ENCODE measurements at regions not wholly inside any gene's neighbourhood (a gene's known extent, or its start where the extent isn't known, plus 50 kb on each side); places are given as distances from the start of the nearest gene placed in this dataset.

DNA sequence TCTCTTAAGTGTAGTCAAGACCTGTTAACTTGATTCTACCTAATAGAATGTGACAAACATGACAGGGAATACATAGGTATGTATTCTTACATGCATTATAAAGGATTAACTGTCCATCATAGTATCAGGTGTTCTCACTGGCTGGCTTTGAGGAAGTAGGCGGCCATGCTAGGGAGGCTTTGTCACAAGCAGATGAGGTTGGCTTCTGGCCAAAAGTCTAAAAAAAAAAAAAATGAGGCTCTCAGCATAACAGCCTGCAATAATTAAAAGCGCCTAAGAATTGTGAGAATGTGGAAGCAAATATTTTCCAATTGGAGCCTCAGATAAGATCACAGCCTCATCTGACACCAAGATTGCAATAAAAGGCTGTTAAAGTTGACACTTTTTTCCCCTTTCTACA, 1256.8 kb upstream of the SORCS1 start:
- DNase-seq (ENCODE audit: low read depth) = no peak

DNA sequence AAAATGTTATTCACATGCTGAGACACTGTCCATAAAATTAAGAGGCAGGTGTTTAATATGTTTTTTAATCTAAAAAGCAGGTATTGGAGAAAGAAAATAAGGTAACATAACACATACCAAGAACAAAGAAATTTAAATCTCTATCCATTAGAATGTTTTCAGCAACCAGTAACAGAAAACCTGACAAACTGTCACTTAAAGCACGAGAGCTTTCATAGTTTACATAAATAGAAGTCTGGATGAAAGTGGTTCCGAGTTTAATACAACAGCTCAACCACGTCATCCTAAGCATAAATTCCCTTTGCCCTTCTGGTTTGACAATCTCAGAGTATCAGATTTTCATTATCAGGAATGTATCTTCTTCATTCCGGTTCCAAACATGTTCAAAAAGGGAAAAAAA, 1249.4 kb upstream of the SORCS1 start:
- no peak for DNase-seq (ENCODE audit: low read depth)

DNA sequence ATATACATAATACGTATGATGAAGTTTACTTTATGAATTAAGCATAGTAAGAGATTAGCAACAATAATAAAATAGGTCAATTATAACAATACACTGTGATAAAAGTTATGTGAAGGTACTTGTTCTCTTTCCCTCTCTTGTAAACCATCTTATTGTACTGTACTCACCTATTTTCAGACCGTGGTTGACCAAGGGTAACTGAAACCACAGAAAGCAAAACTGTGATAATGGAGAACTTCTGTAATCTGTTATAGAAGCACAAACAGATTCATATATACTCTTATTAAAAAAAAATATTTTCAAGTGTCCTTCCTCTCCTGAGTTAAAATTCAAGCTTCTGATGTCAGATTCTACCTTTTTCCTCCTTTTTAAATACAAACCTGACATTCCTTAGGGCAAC, 1247.8 kb upstream of the SORCS1 start:
- DNase-seq (ENCODE audit: low read depth) = no peak

DNA sequence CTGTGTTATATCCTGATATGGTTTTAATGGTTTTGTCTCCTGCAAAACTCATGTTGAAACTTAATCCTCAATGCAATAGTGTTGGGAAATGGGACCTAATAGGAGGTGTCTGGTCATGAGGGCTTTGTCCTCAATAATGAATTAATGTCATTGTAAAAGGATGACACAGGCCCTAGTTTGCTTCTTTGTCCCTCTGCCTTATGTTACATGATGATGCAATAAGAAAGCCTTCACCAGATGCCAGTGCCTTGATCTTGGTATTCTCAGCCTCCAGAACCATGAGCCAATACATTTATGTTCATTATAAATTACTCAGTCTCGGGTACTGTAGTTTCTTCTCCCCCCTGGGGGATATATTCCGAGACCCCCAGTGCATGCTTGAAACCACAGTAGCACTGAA, 1247.4 kb upstream of the SORCS1 start:
- DNase-seq (ENCODE audit: low read depth) = no peak

DNA sequence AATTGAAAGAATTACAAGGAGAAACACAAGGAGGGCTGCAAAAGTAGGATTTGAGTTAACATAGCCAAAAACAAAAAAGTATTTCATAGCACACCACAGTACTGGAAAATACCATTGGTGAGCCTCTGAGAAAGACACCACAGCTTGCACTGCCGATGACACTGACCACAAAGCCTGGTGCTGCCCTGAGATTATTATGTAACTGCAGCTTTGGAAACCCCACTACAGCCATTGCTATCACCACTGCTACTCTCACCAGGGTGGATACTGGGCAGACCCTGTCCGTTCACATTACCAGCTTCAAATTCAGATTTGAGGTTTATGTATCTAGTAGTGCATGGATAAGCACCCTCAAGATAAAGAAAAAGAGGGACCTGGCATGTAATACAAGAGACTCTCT, 1246.7 kb upstream of the SORCS1 start:
- DNase-seq (ENCODE audit: low read depth) = no peak

DNA sequence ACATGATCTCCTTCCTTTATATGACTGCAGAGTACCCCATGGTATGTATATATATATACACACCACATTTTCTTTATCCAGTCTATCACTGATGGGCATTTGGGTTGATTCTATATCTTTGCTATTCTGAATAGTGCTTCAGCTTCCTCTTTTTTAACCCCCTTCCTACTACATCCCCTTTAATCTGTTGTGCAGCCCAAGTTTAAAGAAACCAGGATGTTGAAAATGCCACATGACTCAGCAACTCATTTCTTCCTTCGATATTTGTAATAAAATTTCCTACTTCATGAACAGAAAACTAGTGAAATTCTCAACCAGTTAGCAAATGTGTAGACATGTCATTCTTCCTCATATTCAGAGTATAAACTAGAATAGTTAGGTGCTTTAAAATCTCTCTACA, 1245.7 kb upstream of the SORCS1 start:
- no peak for DNase-seq (ENCODE audit: low read depth)

DNA sequence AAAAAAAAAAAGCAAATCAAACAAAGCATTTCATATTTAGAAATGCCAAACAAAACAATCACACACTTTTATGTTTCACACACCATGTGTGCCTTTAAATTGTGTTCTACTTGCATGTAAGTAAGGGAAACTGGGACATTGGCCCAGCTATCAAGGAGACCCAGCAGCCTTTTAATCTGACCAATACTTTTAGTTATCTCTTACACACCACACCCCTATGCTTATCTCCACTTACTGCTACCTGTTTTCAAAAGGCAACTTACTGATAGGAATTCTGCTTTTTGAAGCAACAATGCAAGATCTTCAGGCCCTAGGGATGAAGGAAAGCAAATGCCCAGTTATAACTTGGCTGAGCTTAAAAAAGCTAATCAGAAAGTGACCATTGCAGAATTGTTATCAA, 1244.8 kb upstream of the SORCS1 start:
- DNase-seq (ENCODE audit: low read depth) = no peak

DNA sequence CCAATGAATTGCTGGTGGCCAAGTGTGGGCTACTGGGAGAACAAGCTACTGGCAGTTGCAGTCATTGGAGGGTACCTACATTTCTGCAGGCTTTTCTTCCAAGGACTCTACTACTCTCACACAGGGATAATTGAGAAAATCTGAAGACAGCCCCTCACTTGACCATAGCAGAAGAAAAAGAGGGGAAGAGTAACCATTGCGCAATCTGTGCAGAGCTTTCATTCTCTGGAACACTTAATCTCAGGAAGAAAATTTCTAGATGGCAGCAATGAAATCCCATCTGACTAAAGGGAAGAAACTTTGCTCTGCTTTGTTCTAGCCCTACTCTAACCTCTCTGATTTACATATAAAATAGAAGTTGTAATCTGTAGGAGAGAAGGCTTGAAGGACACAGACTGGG, 1239.6 kb upstream of the SORCS1 start:
- DNase-seq (ENCODE audit: low read depth) = no peak

DNA sequence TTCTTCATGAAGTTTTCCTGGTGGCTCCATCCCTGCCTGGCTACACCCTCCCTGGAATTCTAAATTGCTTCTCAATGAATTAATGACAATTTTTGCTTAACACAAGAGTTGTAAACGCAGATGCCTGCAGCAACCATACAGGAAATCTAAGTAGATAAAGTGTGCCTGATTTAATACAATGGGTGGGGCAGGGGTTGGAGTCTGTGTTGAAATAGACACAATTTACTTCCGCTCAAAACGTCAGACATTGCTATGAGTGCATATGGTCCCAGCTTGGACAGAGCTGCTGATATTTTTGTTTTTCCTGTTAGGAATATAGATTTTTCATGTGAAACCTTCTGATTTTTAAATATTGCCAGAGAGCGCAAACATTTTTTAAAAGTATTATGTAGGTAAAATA, 1235.0 kb upstream of the SORCS1 start:
- DNase-seq (ENCODE audit: low read depth) = no peak

DNA sequence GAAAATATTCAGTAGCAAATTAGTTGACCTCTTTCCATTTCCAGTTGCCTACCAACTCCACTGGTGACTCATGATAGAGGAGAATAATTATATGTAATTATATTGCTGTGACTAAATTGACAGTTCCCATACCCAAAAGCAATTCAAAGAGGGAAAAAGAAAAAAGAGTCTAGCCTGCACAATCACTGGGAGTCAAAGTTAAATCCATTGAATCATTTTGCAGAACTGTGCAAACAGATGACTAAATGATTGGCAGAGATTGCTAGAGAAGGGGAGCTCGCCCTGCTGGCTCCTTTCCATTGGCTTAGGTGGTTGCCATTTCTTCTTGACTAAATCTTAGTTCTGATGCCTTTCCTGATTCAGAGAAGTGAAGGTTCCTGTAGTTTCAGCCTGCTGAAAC, 1228.6 kb upstream of the SORCS1 start:
- DNase-seq (ENCODE audit: low read depth) = peak; percentile 2

DNA sequence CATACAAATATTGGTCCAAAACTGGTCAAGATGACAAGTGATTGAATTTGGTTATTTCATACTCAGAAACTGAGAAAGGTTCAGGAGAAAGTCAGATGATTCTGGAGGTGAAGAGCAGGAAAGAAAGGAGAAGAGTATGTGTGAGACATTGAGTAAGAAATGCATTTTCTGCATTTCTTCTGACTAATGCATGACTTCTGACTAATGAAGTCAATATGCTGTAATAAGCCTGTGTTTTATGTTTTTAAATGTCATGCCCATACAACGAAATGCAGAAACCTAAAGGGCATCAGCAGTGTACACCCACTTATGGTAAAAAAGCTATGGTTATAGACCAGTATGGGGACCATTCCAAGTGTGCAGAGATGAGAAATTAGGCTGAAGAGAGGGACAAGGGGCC, 1227.8 kb upstream of the SORCS1 start:
- DNase-seq (ENCODE audit: low read depth) = peak; percentile 7

DNA sequence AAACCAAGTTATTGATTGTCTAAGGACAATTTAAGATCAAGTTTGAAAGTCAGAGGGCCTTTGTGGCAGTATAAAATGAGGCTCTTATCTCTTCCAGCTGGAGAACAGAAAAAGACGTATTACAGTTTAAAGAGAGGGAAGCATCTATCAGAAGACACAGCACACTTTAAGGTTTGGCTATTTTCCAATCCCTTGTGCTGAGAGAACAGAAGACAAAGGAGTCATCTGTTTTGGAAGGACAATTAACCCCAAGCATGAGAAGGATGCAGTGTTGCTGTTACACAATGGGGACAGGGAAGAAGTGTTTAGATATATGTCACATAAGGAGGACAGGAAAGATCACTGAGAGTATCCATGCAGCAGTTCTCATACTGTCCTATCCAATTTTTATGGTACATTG, 1224.2 kb upstream of the SORCS1 start:
- DNase-seq (ENCODE audit: low read depth) = no peak

DNA sequence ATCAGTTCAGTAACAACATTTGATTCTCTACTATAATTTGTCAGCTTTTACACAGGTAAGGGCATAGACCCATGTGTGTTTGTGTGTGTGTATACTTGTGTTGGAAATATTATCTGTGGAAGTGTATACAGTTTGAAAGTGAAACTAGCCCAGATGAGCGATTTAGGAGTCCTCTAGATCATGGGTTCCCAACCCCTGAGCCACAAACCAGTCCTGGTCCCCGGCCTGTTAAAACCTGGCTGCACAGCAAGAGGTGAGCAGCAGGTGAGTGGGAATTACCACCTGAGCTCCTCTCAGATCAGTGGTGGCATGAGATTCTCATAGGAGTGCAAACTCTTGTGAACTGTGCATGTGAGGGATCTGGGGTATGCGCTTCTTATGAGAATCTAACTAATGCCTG, 1221.5 kb upstream of the SORCS1 start:
- DNase-seq (ENCODE audit: low read depth) = no peak

DNA sequence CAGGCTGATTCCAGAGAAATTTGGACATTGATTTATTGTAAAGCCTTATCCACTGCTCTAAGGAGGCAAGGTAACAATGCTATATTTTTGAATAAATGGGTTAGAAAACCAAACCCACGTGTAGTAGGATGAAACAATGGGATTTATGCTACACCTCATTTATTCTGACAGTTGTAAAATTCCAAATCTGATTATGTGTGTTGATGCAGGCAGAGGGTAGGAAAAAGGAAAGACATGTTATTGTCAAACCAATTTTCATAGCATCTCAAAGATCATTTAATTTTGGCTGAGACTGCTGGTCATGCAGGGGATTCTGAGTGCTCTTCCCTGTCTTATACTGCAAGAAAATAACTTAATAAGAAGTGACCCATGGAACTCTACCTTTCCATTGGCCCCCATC, 1219.9 kb upstream of the SORCS1 start:
- DNase-seq (ENCODE audit: low read depth) = no peak

DNA sequence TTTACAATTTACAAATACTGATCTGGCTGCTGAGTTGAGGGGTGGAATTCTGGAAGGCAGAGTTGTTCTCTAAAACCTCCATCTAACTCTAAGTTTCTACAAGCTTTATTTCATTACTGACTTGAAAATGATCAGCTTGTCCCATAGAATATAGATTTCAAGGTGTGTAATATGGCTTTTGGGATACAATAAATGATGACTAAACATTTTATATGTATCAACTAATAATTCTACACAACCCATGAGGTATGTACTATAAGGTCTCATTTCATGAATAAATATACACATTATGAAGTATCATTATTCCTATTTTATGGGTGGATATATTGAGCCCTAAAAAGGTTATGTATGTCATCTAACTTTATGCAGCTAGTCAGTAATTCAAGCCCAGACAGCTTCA, 1214.3 kb upstream of the SORCS1 start:
- no peak for DNase-seq (ENCODE audit: low read depth)

DNA sequence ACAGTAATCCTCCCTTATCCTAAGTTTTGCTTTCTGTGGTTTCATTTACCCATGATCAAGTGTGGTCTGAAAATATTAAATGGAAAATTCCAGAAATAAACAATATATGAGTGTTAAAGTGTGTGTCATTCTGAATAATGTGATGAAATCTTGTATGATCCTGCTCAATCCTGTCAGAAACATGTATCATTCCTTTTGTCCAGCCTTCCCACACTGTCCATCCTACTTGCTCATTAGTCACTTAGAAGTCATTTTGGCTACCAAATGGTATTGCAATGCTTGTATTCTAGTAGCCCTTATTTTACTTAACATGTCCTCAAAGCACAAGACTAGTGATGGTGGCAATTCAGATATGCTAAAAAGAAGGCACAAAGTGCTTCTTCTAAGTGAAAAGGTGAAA, 1211.2 kb upstream of the SORCS1 start:
- no peak for DNase-seq (ENCODE audit: low read depth)

DNA sequence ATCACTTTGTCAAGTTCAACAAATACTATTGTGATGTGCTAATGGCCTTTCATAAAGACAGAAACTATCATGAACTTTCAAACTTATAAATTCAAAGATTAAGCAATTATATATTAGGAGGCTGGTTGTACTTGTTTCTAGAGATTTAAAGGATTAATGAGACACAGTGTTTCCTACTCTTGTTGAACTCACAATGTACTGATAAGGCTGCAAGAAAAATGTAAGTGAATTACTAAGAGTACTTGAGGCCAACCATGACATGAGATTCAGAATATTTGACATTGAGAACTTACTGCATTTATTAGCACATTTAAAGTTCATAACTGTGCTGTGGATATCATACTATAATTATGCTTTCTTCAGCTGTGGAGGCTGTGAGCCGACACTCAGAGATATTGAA, 1210.5 kb upstream of the SORCS1 start:
- no peak for DNase-seq (ENCODE audit: low read depth)

DNA sequence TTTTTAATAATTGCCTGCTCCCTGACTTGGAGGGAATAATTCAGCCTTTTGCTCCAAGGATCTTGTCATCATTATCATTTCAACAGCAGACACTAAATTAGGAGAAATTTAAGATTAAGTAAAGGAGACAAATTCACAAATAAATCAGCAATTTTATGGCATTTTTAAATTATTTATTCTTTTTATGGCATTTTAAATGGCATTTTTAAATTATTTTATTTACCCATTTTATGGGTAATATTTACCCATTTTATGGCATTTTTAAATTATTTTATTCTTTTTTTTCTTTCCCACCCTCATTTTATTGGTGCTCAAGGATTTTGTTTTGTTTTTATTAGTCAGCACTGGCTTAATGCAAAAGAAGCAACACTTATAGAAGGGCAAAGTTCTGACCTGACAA, 1201.0 kb upstream of the SORCS1 start:
- no peak for DNase-seq (ENCODE audit: low read depth)

DNA sequence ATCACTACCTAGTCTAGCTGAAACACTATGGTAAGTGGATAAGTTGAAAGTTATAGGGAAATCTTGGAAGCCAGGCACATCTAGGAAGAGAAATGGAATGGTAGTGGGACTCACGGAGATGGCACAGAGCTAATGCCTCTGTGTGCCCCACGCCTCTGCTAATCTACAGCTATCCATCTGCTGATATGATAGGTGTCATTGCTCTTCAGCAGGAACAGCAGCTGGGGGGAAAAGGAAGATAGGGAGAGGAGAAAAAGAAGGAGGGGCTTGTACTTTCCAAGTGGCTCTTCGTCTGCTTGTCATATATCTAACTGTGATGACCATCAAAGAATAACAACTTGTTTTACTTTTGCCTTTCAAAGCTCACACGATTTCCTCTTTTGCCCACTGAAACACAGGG, 1199.1 kb upstream of the SORCS1 start:
- no peak for DNase-seq (ENCODE audit: low read depth)

DNA sequence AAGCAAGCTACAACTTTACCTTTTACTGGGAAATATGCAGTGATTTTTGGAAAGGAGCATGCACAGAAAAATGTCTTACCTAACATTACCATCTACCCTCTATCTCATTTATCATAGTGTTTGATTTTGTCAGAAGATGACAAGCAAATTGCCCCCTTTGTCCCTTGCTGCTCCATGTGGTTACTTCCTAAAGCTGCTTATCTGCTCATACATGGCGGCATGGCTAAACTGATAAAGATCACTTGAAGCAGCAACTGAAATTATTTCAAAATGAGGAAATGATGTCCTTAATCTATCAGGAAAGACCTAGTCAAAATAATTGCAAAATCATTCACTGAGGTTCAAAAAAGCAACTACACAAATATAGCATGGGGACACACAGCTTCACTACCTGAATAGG, 1198.5 kb upstream of the SORCS1 start:
- no peak for DNase-seq (ENCODE audit: low read depth)

DNA sequence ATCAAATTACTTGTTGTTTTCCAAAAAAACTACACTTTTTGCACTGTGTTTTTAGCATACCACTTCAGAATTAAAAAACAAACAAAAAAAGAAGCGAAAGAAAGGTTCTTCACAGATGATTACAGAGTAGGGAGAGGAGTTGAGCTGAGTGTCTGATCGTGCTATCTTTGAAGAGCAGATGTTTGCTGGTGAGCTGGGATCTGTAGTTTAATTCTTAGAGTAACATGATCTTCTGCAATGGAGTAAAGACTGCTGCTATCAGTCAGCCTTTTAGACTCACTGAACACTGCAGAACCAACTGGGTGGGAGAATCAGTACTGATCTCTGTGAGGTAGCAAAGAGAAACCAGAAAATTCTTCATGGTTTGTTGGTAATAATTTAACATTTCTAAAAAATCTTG, 1197.8 kb upstream of the SORCS1 start:
- no peak for DNase-seq (ENCODE audit: low read depth)

DNA sequence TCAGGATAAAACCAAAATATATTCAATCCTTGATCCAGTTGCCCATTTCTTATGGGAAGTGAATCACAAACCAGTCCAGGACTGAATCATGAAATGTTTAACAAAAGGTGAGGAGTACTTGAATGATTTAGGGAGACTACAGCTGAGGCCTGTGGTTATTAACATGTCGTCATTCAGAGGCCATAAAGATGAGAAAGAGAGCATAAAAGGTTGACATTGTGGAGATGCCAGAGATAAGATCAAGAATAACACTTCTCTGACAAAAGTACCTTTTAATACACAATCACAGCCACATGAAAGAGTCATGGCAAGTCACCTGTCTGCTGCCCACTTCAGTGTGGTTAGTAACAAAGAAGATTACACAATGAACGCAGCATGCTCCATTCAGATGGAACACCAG, 1195.7 kb upstream of the SORCS1 start:
- DNase-seq (ENCODE audit: low read depth) = no peak

DNA sequence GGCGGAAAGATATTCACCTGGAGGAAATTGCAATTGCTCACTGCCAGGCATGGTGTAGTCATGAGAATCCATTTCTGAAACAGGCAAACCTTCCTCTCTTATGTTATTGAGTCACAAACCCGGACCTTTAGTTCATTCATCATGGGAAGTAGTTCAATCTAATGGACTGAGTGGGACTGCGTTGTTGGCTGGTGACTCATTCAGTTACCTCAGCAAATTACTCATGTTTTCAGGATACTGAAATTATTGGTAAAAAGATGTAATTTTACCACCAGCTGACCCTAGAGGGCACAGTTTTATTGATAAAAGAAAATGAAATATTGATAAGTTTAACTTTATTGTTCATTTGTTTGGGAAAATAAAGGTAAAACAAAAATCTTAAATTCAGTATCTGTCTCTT, 1194.4 kb upstream of the SORCS1 start:
- DNase-seq (ENCODE audit: low read depth) = peak; percentile 40

DNA sequence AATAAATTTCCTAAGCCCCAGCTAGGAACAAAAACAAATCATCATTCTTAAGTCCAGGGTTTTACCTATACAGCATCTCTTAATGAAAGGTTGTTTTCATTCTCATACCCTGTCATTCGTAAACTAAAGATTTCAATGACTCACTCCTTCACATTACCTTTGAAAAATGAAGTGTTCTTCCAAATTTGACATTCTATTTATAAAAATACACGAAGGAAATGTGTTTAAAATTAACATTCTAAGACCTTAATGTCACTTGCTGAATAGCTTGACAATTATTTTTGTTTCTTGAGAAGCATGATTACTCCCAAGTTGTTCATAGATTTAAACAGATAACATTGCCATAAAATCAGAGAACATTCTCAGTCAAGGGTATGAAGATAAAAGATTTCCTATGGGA, 1188.3 kb upstream of the SORCS1 start:
- no peak for DNase-seq (ENCODE audit: low read depth)

DNA sequence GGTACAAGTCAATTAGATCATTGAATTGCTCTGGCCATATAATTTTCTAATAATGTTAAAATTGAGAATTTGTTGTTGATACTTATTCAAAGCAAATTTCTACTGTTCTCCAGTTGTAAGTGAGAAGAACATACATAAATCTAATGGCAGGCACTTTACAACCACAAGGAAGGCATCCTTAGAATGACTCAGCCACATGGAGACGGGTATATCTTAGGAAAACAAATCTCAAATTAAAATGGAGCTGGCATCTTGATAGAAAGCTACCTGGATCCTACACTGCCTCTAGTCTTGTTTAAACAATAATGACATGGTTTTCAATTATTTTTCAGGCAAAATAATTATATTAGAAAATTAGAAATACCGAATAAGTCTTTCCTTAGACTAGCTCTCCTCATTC, 1183.7 kb upstream of the SORCS1 start:
- DNase-seq (ENCODE audit: low read depth) = no peak

DNA sequence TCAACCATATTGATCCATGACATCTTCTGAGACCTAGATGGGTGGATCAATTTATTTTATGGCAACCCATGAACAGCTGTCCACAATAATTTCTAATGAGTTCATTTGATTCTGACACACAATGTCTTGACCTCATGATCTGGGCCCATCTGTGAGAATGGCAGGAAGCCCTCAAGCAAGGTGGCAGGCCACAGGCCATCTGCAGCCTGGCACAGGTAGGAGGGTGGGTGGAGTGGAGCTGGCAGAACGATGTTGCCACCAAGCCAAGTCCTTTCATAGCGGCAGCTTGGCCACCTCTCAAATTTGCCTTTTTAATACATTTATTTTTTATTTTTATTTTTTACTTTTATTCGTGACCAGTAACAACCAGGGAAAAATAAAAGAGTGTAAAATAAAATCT, 1181.6 kb upstream of the SORCS1 start:
- DNase-seq (ENCODE audit: low read depth) = no peak

Measured in fibroblast of gingiva (primary cell).